ENCODE measurements at regions not wholly inside any gene's neighbourhood (a gene's known extent, or its start where the extent isn't known, plus 50 kb on each side); places are given as distances from the start of the nearest gene placed in this dataset.

DNA sequence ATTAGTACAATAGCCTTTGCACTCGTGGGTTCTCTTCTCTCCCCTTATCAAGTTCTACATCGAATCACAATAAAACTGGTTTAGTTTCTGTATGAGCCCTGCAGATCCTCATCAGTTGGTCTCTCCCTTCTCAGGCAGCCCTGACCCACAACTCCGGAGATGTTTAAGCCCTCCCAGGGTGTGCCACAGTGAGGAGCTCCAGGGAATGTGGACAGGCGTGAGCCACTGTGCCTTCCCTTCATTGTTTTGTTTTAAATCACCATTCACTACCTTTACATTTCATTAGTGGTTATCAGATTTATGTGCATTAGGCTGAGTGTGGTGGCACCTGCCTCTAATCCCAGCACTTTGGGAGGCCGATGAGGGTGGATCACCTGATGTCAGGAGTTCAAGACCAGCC is 133.2 kb downstream of the LARP7 start:
- Histone ChIP-seq H3K79me1 (ENCODE audit: low read depth in 1 of 2, low read length in 2 of 2) (no peaks in the 10 kb centered on the region), H3K23ac (ENCODE audit: low read depth, low read length) (no peak overlapping the region), H2BK120ac (ENCODE audit: low read depth, low read length) (no peak overlapping the region), H4K91ac (ENCODE audit: insufficient read depth, low read depth, low read length) (no peak overlapping the region), H3K9me3 (ENCODE audit: control insufficient read depth, insufficient read depth, low read length) (no peaks in the 10 kb centered on the region), H3K56ac (ENCODE audit: extremely low read depth, insufficient read depth, low read length) (no peak overlapping the region), H2AFZ (replicated peaks; ENCODE audit: low read length, poor library complexity) (no peak overlapping the region), H3K18ac (ENCODE audit: low read depth, low read length) (no peak overlapping the region), H3K14ac (replicated peaks; ENCODE audit: low read depth, low read length) (no peak overlapping the region), H2BK15ac (ENCODE audit: low read depth, low read length) (no peak overlapping the region), H3K4me3 (ENCODE audit: insufficient read depth, low read depth, low read length) (no peak overlapping the region), H4K8ac (ENCODE audit: low read depth in 2 of 2, low read length in 2 of 2) (no peak overlapping the region), H2AK9ac (replicated peaks; ENCODE audit: low read depth, low read length, poor library complexity) (no peak overlapping the region), H2AK5ac (ENCODE audit: low read depth, low read length) (no peak overlapping the region), H3K4ac (ENCODE audit: low read depth, low read length) (no peak overlapping the region), H2BK20ac (ENCODE audit: low read depth, low read length) (no peak overlapping the region), H3K4me2 (ENCODE audit: low read depth, low read length) (no peak overlapping the region), H2BK5ac (ENCODE audit: low read depth, low read length, poor library complexity, severe bottlenecking) (no peak overlapping the region), H3K9me1 (ENCODE audit: insufficient read depth, low read length) (no peaks in the 10 kb centered on the region), H3K4me1 (ENCODE audit: control insufficient read depth, insufficient read depth, low read length) (no peaks in the 10 kb centered on the region), H3K9ac (ENCODE audit: low read depth, low read length) (no peak overlapping the region), H4K5ac (ENCODE audit: low read depth, low read length) (no peak overlapping the region), H3K27ac (ENCODE audit: insufficient read depth, low read length) (no peak overlapping the region), H3K36me3 (ENCODE audit: control insufficient read depth, insufficient read depth, low read length) (no peaks in the 10 kb centered on the region), H3K27me3 (ENCODE audit: control insufficient read depth, insufficient read depth, low read length) (no peaks in the 10 kb centered on the region), H4K20me1 (ENCODE audit: insufficient read depth, low read length) (no peaks in the 10 kb centered on the region)
- dilution Hi-C loops (cut with HindIII; ENCODE audit: low sequenced_read_pairs, unreplicated experiment), result no loop called here
- no peak for DNase-seq
- intact Hi-C loops (cut with micrococcal nuclease), result no loop called here
- ATAC-seq (ENCODE audit: low read depth), result no peak
- 40% methylated on average over 2 of the region's 5 CpGs; no CpG with 5 or more reads in 1 of the 2 experiments for WGBS, 2 experiments (ENCODE audit: extremely low coverage in 2 of 2, insufficient read length in 1 of 2)
- no TSS peak for BruUV-seq (replicated peaks)
- in situ Hi-C loops (cut with MboI; ENCODE audit: low sequenced_read_pairs), result no loop called here
- POLR2A ChIA-PET (ENCODE audit: unreplicated experiment), result no interaction called here
- CTCF ChIA-PET, result no interaction called here
- TF ChIP-seq, protein P1, sequence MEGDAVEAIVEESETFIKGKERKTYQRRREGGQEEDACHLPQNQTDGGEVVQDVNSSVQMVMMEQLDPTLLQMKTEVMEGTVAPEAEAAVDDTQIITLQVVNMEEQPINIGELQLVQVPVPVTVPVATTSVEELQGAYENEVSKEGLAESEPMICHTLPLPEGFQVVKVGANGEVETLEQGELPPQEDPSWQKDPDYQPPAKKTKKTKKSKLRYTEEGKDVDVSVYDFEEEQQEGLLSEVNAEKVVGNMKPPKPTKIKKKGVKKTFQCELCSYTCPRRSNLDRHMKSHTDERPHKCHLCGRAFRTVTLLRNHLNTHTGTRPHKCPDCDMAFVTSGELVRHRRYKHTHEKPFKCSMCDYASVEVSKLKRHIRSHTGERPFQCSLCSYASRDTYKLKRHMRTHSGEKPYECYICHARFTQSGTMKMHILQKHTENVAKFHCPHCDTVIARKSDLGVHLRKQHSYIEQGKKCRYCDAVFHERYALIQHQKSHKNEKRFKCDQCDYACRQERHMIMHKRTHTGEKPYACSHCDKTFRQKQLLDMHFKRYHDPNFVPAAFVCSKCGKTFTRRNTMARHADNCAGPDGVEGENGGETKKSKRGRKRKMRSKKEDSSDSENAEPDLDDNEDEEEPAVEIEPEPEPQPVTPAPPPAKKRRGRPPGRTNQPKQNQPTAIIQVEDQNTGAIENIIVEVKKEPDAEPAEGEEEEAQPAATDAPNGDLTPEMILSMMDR (conservative IDR thresholded peaks at IDR 0.05; ENCODE audit: low read depth, low read length), result no peak
- TF ChIP-seq, protein P2, sequence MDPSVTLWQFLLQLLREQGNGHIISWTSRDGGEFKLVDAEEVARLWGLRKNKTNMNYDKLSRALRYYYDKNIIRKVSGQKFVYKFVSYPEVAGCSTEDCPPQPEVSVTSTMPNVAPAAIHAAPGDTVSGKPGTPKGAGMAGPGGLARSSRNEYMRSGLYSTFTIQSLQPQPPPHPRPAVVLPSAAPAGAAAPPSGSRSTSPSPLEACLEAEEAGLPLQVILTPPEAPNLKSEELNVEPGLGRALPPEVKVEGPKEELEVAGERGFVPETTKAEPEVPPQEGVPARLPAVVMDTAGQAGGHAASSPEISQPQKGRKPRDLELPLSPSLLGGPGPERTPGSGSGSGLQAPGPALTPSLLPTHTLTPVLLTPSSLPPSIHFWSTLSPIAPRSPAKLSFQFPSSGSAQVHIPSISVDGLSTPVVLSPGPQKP (IDR thresholded peaks at IDR 0.05; ENCODE audit: borderline replicate concordance, low read depth, low read length), result no peak
- no peak for TF ChIP-seq CHD1 (IDR thresholded peaks at IDR 0.05; ENCODE audit: low read depth, low read length)
- TF ChIP-seq MXI1 (IDR thresholded peaks at IDR 0.05; ENCODE audit: borderline replicate concordance, low read depth, low read length), result no peak
- TF ChIP-seq RAD21 (IDR thresholded peaks at IDR 0.05; ENCODE audit: low read length), result no peak
- no peak for TF ChIP-seq POLR2A (IDR thresholded peaks at IDR 0.05; ENCODE audit: low read depth, low read length)
- TF ChIP-seq SMC3 (IDR thresholded peaks at IDR 0.05; ENCODE audit: low read depth, low read length), result no peak
- TF ChIP-seq MAZ (IDR thresholded peaks at IDR 0.05; ENCODE audit: borderline replicate concordance, low read depth, low read length), result no peak
- no peak for TF ChIP-seq CEBPB (IDR thresholded peaks at IDR 0.05; ENCODE audit: low read depth, low read length)
- TF ChIP-seq RFX5 (IDR thresholded peaks at IDR 0.05; ENCODE audit: low read depth, low read length), result no peak
- no peak for TF ChIP-seq NFE2L2 (IDR thresholded peaks at IDR 0.05; ENCODE audit: low read depth, low read length)
- TF ChIP-seq RCOR1 (IDR thresholded peaks at IDR 0.05; ENCODE audit: insufficient replicate concordance, low read length), result no peak
- TF ChIP-seq MAFK (IDR thresholded peaks at IDR 0.05; ENCODE audit: low read depth, low read length), result no peak
- no peak for TF ChIP-seq BHLHE40 (IDR thresholded peaks at IDR 0.05; ENCODE audit: low read depth, low read length)

Data from IMR-90 (cell line).